Nephron (organoid): ENCODE measurements at regions not wholly inside any gene's neighbourhood (a gene's known extent, or its start where the extent isn't known, plus 50 kb on each side); places are given as distances from the start of the nearest gene placed in this dataset.

ENCODE experiments used
- H3K27ac Mint-ChIP-seq, 3 experiments: 2 replicates each; pipeline ENCODE4 v1.8.0; 2020; ENCODE audit warnings: mixed read lengths in 3 of 3, mild to moderate bottlenecking in 2 of 3, moderate library complexity in 1 of 3
- H3K27me3 Mint-ChIP-seq: 2 replicates; pipeline ENCODE4 v1.8.0; 2021; ENCODE audit warnings: low read depth, mild to moderate bottlenecking, moderate library complexity, mixed read lengths
- H3K36me3 Mint-ChIP-seq: 2 replicates; pipeline ENCODE4 v1.8.0; 2020; ENCODE audit warnings: low read depth, mixed read lengths
- H3K4me1 Mint-ChIP-seq: 2 replicates; pipeline ENCODE4 v1.8.0; 2020; ENCODE audit warnings: mixed read lengths
- H3K4me3 Mint-ChIP-seq, 3 experiments: 2 replicates each; pipeline ENCODE4 v1.8.0; 2020; ENCODE audit warnings: mild to moderate bottlenecking in 3 of 3, mixed read lengths in 3 of 3, moderate library complexity in 2 of 3
- H3K9me3 Mint-ChIP-seq: 2 replicates; pipeline ENCODE4 v1.8.0; 2020; ENCODE audit warnings: mixed read lengths
- TF ChIP-seq, protein P1 (sequence below), 3 experiments: fragments of 200-600 bp; sonication (generic); IDR thresholded peaks; one replicate each; pipeline ENCODE4 v1.5.0; 2021; ENCODE audit warnings: antibody characterized with exemption in 3 of 3; ENCODE audit not compliant: unreplicated experiment in 3 of 3

DNA sequence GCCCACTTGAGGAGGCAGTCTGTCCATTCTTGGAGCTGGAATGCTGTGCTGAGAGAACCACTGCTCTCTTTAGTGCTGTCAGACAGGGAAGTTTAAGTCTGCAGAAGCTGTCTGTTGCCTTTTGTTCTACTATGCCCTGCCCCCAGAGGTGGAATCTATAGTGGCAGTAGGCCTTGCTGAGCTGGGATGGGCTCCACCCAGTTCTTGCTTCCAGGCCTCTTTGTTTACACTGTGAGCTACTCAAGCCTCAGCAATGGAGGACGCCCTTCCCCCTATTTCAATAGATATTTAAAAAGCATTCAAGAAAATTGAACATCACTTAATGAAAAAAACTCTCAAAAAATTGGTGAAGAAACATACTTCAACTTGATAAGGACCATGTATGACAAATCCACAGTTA, 313.5 kb downstream of the PHKB start:
- no peaks in the 10 kb centered on the region for H3K4me1 Mint-ChIP-seq
- no peak overlapping the region for H3K4me3 Mint-ChIP-seq
- no peak overlapping the region for H3K27ac Mint-ChIP-seq
- no peaks in the 10 kb centered on the region for H3K36me3 Mint-ChIP-seq
- H3K27me3 Mint-ChIP-seq: no peaks in the 10 kb centered on the region
- TF ChIP-seq, protein P1, sequence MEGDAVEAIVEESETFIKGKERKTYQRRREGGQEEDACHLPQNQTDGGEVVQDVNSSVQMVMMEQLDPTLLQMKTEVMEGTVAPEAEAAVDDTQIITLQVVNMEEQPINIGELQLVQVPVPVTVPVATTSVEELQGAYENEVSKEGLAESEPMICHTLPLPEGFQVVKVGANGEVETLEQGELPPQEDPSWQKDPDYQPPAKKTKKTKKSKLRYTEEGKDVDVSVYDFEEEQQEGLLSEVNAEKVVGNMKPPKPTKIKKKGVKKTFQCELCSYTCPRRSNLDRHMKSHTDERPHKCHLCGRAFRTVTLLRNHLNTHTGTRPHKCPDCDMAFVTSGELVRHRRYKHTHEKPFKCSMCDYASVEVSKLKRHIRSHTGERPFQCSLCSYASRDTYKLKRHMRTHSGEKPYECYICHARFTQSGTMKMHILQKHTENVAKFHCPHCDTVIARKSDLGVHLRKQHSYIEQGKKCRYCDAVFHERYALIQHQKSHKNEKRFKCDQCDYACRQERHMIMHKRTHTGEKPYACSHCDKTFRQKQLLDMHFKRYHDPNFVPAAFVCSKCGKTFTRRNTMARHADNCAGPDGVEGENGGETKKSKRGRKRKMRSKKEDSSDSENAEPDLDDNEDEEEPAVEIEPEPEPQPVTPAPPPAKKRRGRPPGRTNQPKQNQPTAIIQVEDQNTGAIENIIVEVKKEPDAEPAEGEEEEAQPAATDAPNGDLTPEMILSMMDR (IDR thresholded peaks at IDR 0.05; ENCODE audit: unreplicated experiment in 3 of 3): no peak
- H3K9me3 Mint-ChIP-seq: no peaks in the 10 kb centered on the region

DNA sequence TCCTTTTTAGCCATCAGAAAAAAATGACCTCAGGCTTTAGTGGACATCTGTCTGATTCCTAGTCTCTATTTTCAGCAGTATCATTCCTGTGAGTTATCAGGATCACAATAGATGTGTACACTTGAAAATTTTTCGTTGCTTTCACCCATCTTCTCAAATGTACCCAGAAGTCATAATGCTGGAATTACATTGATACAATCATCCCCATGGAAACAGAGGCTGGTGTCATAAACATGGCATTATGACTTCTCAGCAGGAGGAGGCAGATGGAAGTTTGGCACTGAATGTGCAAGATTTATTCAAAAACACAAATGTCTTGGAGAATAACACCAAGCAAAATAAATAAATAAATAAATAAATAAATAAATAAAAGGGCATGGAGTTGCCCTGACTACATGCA, 292.5 kb downstream of the PHKB start:
- Mint-ChIP-seq H3K9me3 (no peaks in the 10 kb centered on the region), H3K36me3 (no peaks in the 10 kb centered on the region), H3K27ac (no peak overlapping the region), H3K27me3 (no peaks in the 10 kb centered on the region), H3K4me3 (no peak overlapping the region), H3K4me1 (no peaks in the 10 kb centered on the region)
- TF ChIP-seq, protein P1 (IDR thresholded peaks at IDR 0.05; ENCODE audit: unreplicated experiment in 3 of 3): no peak
